ENCODE measurements at regions not wholly inside any gene's neighbourhood (a gene's known extent, or its start where the extent isn't known, plus 50 kb on each side); places are given as distances from the start of the nearest gene placed in this dataset.

DNA sequence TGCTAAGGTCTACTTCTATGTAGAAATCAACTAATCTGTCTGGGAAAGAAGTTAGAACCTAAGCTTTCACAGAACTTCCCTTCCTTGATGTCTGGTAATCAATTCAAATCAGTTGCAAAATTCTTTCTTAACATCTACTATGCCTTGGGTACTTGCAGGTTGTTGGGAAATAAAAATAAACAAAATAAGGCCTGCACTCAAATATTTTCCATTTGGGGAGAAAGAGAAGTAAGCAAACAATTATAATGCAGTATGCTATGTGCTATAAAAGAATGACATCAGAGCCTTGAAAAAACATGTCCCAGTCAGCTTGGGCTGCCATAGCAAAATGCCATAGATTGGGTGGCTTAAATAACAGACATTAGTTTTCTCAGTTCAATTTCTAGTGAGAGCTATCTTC, 425.9 kb upstream of the DCN start:
- DNase-seq: no peak

DNA sequence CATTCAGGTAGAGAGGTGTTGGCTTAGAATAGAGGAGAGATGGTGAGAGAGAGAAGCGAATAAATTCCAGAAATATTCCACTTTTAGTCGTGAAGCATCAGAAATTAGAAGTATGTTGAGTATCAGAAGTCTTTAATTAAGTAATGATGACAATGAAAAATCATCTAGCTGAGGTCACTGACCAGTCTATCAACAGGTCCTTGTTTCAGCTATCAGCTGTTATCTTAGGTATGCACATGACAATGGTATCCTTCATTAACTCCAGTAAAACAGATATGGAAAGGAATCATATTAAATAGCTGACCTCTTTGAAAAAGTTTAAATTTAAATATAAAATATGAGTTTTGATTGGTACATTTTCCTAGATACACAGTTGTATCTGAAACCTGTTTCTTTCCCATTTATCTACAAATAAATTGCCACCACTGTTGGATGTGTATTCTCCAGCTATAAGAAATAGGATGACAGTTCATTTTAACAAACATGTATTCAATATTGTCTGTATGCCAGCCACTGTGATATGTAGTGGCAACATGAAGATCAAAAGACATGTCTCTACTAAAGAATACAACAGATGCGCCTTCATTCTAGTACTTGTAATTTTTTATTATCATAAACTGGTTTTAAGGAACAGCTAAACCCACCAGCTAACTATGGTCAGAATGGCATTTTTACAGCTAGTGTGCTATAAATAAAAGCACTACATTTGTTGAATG, 424.2 kb upstream of the DCN start:
- no peak for DNase-seq

DNA sequence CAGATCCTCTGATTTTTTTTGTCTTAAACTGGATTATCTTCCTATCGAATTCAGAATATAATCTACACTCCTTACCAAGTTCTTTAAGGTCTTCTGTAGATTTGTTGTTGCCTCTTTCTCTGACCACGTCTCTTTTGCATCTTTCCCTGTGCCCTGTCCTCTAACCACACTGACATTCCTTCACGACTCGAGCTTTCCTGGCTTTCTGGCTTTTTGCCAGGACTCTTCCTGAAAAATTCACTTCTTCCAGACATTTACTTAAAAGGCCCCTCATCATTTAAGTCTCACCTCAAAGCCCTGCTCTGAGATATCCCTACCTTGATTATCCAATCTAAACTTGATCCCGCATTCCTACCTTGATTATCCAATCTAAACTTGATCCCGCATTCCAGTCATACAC, 422.3 kb upstream of the DCN start:
- no peak for DNase-seq

DNA sequence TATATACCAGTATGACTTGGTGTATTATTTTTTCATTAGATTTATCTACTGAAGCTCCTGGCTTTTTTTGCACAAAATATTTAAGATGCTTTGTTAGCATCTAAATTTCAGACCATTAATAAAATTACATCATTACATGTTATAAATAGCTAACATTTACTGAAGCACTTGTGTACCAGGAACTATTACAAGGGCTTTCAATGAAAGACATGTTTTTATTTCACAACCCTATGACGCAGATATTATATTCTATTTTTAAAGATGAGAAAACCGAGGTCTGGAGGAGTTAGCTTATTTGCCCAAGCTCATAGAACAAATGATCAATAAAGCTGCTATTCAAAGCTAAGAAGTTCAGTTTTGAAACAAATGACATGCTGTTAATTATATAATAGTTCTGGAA, 420.4 kb upstream of the DCN start:
- DNase-seq: no peak

- no peak for DNase-seq
Measured at GRCh38 chr12:91601054-91601453, 418.4 kb upstream of the DCN start.

DNA sequence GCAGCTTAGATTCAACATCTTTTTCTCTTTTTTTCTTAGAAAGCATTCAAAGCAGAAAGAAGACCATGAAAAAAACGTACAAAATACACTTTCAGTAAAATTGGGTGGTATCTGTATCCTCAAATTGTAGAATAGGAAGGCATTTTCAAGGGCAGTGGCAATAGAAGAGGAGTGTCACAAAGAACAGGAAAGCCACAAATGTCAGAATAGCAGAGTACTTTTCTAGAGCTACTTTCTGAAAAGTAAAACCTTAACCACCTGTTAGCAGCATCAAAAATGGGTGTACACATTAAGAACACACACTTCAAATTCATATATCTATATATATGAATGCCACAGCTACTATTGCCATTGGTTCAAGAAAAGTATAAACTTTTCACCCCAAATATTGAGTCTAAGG, 412.1 kb upstream of the DCN start:
- no peak for DNase-seq

GRCh38 chr12:91591639-91591987, 409.0 kb upstream of the DCN start:
- no peak for DNase-seq

GRCh38 chr12:91590966-91591638, 408.5 kb upstream of the DCN start:
- no peak for DNase-seq

- DNase-seq: no peak
Measured at GRCh38 chr12:91588874-91589454, 406.3 kb upstream of the DCN start.

DNA sequence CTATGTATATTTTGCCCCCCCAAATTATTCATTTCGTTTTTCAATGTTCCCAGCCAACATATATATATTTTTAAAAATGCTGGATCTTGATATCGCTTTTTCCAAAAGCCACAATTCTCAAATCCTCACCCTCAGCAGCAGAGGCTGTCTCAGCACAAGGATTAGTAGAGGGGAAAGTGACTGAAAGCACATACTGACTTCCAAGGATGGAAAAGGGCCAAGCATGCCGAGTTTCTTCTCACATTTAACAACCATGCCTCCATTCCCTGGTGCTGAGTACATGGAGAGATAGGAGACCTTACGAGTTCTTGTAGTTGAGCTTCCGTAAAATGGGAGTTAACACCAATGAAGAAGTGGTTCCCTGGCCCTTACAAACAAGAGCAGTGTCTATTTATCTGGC, 403.4 kb upstream of the DCN start:
- DNase-seq: no peak

DNA sequence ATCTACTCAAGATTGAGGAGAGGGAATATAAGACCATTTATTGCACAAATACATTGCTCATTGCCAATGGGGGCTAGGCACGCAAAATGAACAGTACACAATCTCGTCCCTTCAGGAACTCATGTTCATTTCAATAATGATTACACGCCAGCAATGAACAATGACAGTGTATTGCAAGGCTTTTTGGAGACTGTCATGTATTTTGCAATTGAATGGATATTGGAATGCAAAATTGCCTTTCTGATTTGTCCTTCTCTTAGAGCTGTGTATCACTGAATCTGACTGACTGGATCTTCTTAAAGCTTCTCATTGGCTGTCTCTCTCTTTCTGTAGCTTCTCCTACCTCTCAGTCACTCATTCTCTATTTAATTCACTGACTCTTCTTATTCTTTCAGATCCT, 400.2 kb upstream of the DCN start:
- DNase-seq: no peak

DNA sequence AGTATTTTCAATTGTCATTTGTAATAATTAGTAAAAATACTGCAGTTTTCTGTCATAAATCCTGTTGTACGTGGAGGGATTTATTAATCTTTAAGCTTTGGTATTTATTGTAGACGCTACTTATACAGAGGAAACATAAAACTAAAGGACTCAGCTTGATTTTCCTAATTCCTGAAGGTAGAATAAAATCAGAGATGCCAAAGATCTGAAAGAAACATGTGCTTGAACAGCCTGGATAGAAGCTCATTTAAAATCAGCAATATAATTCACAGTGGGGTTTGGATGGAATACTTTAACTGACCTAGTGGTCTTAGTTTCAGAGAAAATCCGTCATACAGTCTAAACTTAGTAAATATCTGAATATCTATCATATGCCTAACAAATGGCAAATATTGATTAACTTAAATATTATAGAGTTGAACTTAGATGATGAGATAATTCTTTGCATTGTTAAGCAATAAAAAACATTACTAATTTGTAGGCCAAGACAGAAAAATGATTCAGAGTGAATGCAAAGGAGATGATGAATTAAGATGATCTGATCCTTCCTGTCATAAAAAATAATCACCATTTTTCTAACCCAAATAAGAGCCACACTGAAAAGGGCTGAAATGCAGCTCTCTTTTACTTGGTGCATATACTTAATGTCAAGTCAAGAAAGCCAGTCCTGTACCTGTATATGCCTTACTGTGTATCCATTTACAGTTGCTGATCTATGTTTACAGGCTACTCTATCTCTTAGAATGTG, 397.1 kb upstream of the DCN start:
- DNase-seq: no peak

DNA sequence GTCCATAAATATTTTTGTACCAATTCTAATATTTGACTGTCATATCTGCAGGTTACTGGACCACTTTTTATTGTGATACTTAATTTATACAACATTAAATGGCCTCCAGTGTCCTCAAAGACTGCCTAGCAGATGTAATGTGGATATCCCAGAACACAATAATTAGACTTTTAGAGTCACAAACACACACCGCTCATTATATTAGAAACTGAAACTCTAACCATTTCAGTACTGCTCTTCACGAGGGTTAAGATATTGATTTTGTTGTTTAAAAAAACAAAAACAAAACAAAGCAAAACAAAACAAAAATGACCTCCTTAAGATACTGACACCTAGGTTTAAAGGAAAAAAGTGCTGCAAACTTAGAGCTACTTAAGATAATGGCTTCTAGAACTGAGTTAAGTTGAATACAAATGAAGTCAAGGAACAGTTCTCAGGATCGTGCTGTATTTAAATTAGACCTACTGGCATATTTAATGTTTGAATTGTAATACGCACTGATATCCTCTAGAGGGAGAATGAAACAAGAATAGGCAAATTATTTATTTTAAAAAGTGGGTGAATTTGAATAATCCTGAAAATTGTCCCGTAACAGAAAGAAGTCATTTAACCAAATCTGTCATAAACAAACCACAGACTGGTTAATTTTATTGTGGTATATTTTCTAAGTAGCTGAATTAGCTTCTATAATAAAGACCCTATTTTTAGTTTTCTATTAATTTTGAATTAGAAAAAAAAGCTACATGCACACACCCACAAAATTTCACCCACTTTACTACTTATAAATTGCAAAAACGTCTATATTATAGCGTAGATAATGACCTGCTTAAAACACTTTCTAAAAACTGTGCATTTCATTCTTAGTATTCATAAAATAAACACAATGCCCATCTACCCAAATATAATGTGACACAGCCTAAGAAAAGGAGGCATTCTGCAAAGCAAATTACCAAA, 395.2 kb upstream of the DCN start:
- DNase-seq: no peak

DNA sequence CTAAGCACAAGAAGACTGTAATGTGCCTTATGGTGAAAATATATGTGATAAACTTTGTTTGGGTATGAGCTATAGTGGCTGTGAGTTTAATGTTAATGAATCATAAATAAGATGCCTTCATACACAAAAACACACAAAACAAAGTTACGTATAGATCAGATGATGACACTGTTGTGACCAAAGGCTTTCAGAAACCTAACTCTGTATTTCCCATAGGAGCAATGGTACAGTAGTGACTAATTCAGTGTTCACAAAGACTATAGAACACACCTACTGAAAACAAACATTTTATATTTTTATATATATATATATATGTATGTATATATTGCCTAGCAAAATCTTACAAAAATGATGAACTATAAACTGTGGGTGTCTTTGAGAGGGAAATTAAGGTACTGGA, 393.8 kb upstream of the DCN start:
- no peak for DNase-seq

DNA sequence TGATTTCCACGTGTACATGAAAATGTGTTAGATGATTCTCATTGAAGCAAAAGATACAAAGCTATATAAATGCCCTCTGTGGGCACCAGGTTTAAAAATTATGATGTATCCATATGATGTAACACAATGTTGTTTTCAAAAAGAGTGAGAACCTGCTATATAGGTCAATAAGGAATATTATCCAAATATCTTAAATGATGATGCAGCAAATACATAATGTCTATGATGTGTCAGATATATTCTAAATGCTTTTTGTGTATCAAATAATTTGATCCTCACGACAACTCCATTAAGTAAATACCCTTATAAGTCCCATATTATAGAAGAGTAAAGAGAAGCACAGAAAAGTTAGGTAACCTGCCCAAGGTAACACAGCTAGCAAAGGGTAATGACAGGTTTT, 393.0 kb upstream of the DCN start:
- DNase-seq: no peak

DNA sequence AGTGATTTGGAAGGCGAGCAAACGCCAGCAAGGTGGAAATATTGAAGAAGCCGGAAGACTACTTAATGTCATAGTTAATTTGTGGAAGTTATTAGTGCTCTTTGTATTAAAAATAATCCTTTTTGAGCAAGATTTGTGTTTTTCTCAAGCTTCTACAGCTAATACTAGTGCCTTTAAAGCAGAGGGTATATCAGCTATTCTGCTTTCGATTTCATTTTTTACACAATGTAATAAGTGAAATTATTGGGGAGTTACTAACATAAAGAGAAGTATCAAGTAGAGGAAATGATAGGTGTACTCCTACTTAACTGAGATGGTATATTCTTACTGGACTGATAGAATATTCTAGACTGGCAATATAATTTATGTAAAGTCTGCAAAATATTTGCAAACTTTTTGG, 392.4 kb upstream of the DCN start:
- no peak for DNase-seq

DNA sequence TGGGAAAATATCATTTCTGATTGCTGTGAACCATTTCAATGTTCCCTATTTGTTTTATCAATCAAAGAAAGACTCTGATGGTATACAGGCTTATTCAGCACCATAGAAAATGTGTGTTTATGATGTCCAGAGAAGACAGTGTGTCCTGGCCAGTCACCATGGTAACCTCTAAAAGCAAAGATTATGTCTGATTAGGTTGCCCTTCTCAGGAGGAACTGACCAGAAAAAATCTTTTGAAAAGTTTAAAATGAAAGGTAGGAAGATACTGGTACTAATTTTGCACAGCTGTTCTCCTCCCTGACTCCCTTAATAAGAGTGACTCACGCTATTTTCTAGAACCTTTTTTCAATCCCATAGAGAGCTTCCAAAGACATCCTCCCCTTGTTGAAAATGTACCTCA, 391.8 kb upstream of the DCN start:
- DNase-seq: no peak

DNA sequence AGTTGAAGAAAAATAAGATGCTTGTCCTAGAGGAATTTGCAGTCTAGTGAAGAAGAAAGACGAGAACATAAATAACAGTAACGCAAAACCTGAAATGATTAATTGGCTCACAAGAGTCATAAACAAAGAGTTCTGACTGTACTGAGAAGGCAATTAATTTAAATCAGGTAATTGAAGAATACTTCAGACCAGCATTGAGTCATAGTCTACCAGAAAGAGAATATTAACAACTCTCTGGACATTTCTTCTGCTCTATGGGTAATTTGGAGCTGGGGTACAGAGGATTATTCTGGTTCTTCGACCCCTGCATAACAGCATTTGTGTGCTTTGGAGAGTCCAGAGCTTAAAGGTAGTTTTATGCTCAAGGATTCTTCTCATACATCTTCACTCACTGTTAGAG, 390.3 kb upstream of the DCN start:
- no peak for DNase-seq

GRCh38 chr12:91567100-91567485, 384.5 kb upstream of the DCN start:
- DNase-seq: no peak

GRCh38 chr12:91566328-91567099, 383.9 kb upstream of the DCN start:
- DNase-seq: no peak

DNA sequence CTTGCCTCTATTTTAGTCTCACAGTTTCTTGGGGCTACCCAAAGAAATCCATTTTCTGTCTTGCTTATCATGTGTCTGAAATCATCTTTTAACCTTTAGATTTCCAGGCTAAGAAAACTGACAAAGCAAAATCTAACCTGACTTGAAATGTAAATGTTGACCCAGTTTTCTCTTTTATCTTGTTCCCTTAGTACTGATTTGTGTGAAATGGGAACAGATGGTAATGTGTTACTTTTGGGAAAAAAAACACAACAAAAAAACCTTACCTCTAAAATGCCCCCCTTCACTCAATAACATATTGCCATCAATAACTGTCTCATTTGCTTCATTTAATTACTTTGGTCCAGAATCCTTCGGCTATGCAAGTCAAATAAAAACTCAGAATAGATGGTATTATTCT, 383.2 kb upstream of the DCN start:
- no peak for DNase-seq

DNA sequence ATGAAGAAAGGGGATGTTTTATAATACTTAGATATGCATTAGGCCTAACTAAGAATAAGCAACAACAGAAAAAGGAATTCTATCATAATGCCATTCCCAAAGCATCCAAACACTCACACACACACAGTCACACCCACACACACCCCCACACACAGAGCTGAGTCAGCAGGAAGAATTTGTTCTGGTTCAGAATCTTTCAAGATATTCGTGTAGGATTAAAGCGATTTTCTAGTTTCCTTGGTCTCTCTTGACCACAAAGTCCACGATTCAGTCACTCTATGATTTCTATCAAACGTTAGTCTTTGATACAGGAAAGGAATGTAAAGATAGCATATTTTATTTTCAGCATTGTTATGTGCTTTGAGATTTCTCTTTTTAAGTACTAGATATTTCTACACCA, 382.6 kb upstream of the DCN start:
- DNase-seq: peak; percentile 12 to 37
